HG02763 (cell line): ENCODE measurements at regions not wholly inside any gene's neighbourhood (a gene's known extent, or its start where the extent isn't known, plus 50 kb on each side); places are given as distances from the start of the nearest gene placed in this dataset.
"Not testable (repeated sequence)": the region's sequence is repeated elsewhere in the genome, so short reads cannot be mapped to it uniquely, and the experiment has no call there.

Source experiments
- ATAC-seq: cut with Tn5 transposase; IDR thresholded peaks from one replicate; pipeline ENCODE4 v1.9.1; 2021; ENCODE audit warnings: mild to moderate bottlenecking, moderate library complexity; ENCODE audit not compliant: unreplicated experiment

DNA sequence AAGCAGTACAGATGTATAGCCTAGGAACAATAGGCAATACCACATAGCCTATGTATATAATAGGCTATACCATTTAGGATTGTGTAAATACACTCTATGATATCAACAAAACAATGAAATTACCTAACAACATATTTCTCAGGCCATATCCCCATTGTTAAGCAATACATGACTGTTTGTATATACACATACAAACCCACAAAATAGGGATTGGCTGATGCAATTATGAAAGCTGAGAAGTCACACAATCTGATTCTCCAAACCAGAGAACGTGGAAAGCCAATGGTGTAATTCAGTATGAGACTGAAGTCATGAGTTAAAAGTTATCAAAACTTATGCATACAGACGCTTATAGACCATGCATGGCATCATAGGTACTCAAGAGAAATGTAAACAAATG is 700.1 kb upstream of the RAG2 start:
- ATAC-seq = no peak

DNA sequence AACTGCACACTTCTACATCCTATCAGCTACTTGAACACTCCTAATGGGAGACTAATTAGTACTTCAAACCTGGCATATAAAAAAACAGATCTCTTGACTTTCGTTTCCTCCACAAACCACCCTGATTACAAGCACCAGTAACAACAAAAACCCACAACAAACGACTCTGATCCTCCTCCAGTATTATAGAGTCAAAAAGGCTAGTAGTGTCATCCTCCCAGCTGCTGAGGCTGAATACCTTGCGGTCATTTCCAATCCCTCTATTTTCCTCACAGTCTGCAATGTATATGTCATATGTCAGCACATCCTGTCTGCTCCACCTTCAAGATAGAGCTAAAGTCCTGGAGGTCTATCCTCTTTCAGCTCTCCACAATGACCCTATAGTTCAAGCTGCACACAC is 688.9 kb upstream of the RAG2 start:
- ATAC-seq = no peak

DNA sequence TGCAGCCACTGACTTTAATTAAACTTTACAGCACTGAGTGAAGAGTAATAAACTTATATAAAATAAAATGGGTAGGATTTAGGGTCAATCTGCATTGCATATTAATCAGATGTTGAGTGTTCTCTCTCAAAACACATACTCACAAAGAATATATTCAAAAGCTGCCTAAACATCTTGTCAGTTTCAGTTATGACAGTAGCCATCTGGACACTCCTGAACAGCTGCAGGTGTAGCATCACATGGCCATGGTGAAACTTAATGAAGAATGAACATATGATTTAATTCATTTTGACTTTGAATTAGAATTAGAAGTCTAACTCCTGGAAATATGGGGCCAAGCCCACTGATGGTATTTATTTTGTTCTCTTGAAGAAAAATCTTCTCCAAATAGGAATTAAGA is 684.3 kb upstream of the RAG2 start:
- no peak for ATAC-seq

DNA sequence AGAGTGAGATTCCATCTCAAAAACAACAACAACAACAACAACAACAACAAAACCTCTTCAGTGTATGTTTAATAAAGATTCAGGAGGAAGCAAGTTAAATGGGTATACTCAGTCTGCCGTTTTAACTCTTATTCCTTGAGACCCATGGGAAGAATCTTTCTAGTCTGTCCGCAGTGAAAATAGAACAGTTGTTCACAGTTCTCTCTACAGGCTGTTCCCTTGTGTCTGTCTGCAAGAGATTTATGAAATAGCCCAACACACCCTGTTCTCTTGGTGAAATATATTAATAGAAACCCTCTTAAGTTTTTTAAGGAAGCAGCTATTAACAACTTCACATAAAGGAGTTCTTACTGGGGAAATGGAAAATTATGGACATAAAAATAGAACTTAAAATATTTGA is 682.2 kb upstream of the RAG2 start:
- ATAC-seq = no peak

DNA sequence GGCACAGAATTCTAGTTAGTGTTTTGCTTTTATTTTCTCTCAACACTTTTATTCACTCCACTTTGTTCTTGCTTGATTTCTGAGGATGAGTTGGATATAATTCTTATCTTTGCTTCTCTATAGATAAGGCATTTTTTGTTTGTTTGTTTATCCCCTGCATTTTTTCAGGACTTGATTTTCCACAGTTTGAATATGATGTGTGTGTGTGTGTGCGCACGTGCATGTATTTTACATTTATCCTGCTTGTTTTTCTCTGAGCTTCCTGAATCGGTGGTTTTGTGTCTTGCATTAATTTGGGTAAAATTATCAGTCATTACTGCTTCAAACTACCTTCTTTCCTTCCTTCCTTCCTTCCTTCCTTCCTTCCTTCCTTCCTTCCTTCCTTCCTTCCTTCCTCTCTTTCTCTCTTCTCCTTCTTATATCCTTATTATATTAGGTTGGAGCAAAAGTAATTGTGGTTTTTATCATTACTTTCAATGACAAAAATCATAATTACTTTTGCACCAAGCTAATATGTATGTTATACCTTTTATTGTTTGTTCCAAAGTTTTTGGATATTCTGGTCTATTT is 679.9 kb upstream of the RAG2 start:
- ATAC-seq = no peak

DNA sequence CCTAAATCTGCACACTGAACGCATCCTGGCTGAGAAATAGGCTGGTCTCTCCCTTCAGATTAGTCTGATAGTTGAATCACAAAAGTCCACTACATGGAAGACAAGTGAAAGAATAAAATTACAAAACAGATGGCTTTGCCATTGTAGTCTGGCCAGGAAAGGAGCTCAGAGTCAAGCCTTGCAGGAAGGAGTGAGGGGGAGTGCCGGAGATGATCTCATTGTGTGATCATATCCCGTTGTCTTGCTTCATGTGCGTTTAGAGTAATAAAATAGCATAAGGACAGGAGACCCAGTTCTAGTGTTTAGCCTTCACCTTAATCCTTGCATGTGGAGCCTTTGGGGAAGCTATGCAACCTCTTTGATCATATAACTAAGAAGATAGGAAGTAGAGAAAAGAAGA is 666.7 kb upstream of the RAG2 start:
- no peak for ATAC-seq

GRCh38 chr11:37264060-37264459 is 666.0 kb upstream of the RAG2 start:
- no peak for ATAC-seq

GRCh38 chr11:37263467-37263866 is 665.4 kb upstream of the RAG2 start:
- ATAC-seq = not testable (repeated sequence)

GRCh38 chr11:37259734-37260133 is 661.7 kb upstream of the RAG2 start:
- no peak for ATAC-seq

- ATAC-seq = no peak
Observed at GRCh38 chr11:37248145-37248544, 650.1 kb upstream of the RAG2 start.

GRCh38 chr11:37246092-37246491 is 648.1 kb upstream of the RAG2 start:
- ATAC-seq = not testable (repeated sequence)

- no peak for ATAC-seq
Observed at GRCh38 chr11:37230865-37231264, 632.8 kb upstream of the RAG2 start.

DNA sequence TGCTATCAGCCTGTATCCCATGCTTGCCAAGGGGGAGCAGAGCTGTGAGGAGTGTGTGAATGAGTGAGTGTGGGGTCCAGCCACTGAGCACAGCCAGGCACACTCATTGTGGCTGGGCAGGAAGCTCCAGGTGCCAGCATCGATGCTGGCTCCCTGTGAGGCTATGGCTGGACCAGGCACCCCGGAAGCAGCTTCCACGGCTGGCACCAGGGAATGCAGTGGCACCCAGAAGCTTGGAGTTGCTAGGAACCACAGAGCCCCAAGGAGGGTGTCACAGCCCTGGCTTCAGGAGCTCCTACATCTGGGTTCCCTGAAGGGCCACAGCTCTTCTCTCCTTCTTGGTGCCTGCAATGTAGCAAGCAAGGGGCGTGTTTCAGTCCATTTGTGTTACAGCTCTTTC is 625.9 kb upstream of the RAG2 start:
- no peak for ATAC-seq

DNA sequence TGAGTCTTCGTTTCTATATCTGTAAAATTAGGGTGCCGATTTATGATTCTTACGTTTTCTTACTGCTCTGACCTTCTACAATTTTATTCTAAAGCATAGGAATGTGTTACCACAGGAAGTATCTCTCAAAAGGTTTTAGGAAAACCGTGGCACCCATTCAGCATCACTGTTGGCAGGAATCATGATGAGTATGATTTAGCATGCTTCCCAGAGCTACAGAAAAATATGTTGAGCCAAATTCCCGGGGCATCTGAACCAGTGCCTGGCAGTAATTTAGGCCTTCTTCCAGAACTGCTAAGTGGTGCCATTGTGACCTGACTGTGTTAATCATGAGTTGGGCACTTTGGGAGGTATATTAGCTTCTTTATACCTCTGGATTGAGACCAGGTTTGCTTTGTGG is 605.0 kb upstream of the RAG2 start:
- no peak for ATAC-seq

GRCh38 chr11:37199082-37199481 is 601.0 kb upstream of the RAG2 start:
- ATAC-seq = no peak

GRCh38 chr11:37184326-37184725 is 586.3 kb upstream of the RAG2 start:
- no peak for ATAC-seq

DNA sequence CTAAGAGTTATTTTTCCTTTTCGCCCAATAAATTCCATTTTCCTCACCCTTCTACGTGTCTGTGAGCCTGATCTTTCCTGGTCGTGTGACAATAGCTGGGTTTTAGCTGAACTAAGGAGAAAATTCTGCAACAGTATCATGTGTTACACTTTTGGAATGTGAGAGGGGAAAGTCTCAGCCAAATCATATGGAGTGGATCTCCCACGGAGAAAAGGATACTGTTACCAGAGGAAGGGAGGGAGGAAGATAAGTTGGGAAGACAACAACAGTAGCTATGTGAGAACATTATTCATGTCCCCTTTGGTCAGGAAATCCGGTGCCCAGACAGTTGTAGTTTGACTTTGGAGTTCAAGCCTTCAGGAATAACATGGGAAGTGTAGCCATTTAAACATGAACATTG is 584.0 kb upstream of the RAG2 start:
- ATAC-seq = no peak

DNA sequence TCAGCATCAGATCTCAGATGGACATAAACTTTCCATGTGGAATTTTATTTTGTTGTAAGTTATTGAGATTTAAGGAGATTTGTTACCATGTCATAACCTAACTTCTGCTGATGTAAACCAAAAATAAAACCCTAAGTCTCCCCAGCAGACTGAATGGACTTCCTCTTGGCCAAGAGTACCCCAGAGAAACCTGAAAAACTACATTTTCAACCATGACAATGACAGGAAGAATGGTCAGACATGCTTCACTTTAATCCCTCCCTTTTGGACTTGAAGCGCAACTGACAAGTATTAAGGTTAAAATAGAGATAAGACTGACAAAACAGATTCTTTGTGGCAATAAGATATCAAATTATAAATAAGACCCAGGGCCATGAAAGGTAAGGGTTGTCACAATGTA is 579.7 kb upstream of the RAG2 start:
- no peak for ATAC-seq

- ATAC-seq = no peak
Observed at GRCh38 chr11:37171451-37171850, 573.4 kb upstream of the RAG2 start.

GRCh38 chr11:37170311-37170710 is 572.3 kb upstream of the RAG2 start:
- no peak for ATAC-seq

- not testable (repeated sequence) for ATAC-seq
Observed at GRCh38 chr11:37145434-37145833, 547.4 kb upstream of the RAG2 start.

DNA sequence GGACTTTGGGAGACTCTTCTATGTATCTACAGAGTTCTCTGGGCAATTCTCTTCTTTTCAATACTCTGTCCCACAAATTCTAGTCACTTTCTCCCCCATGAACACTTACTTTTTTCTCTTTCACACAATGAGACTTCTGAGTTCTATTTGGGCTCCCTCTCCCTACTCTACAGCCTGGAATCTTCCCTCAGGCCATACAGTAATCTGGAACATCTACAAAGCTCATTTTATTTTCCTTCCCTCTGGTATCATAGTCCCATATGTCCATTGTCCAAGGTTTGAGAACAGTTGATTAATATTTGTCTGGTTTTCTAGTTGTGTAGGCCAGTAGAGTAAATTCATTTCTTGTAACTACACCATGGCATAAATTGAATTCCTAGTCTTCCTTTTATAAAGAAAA is 544.6 kb upstream of the RAG2 start:
- ATAC-seq = no peak

DNA sequence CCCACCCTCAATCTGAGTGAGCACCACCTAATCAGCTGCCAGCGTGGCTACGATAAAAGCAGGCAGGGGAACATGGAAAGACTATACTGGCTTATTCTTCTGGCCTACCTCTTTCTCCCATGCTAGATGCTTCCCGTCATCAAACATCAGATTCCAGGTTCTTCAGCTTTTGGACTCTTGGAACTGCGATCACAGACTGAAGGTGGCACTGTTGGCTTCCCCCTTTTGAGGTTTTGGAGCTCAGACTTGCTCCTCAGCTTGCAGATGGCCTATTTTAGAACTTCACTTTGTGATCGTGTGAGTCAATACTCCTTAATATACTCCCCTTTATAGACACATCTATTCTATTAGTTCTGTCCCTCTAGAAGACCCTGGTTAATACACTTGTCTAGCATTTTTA is 543.7 kb upstream of the RAG2 start:
- ATAC-seq = no peak

- ATAC-seq = not testable (repeated sequence)
Observed at GRCh38 chr11:37135606-37136005, 537.6 kb upstream of the RAG2 start.
